B cell (primary cell): ENCODE measurements at regions not wholly inside any gene's neighbourhood (a gene's known extent, or its start where the extent isn't known, plus 50 kb on each side); places are given as distances from the start of the nearest gene placed in this dataset.

ENCODE experiments used
- ATAC-seq: fragments of 200-7000 bp; cut with Tn5 transposase; one replicate; pipeline ENCODE4 v1.10.0; 2021; ENCODE audit warnings: low read depth, mild to moderate bottlenecking, moderate number of reproducible peaks, moderate library complexity
- CTCF ChIA-PET: fragments of 350-600 bp; sonication (Branson Sonifier 250); formaldehyde crosslinking; loops from one replicate; lab custom pipeline; 2021; ENCODE audit warnings: antibody characterized with exemption, inconsistent platforms; lab: Charles Lee
- POLR2A ChIA-PET: fragments of 350-600 bp; sonication (Branson Sonifier 250); formaldehyde crosslinking; loops from one replicate; lab custom pipeline; 2021; ENCODE audit warnings: antibody characterized with exemption; lab: Charles Lee
- DNase-seq: peaks from one replicate; pipeline ENCODE4 v3.0.0; 2013
- H2AFZ ChIP-seq: 2 replicates; pipeline ENCODE4 v1.6.1; 2012; ENCODE audit warnings: mild to moderate bottlenecking, low read depth, low read length; ENCODE audit not compliant: insufficient read depth, poor library complexity, severe bottlenecking
- H3K27ac ChIP-seq, 2 donors: 1 replicate in 1 of 2; 2 replicates in 1 of 2; pipeline ENCODE4 v1.5.1; 2012 to 2013; ENCODE audit warnings: low read length in 2 of 2, mild to moderate bottlenecking in 2 of 2, moderate library complexity in 1 of 2
- H3K27me3 ChIP-seq, 4 experiments: fragments of 200-600 bp in 1 of 4; sonication (generic) in 1 of 4; replicated peaks in 1 of 4; 1 replicate in 2 of 4; 2 replicates in 2 of 4; pipeline versions ENCODE4 v1.6.1 to v1.7.0; 2013 to 2016; ENCODE audit warnings: low read length in 3 of 4, mild to moderate bottlenecking in 2 of 4, mixed read lengths in 1 of 4, moderate library complexity in 1 of 4; ENCODE audit not compliant: insufficient read depth in 4 of 4, control insufficient read depth in 3 of 4; ENCODE audit errors: control extremely low read depth in 1 of 4
- H3K36me3 ChIP-seq, 2 experiments: replicated peaks in 1 of 2; 1 replicate in 1 of 2; 2 replicates in 1 of 2; pipeline versions ENCODE4 v1.6.1 to v1.7.1; 2013; ENCODE audit warnings: low read length in 1 of 2; ENCODE audit not compliant: insufficient read depth in 2 of 2, control insufficient read depth in 1 of 2; ENCODE audit errors: control extremely low read depth in 1 of 2, extremely low read depth in 1 of 2
- H3K4me1 ChIP-seq, 2 donors: fragments of 200-600 bp in 1 of 2; sonication (generic) in 1 of 2; 1 replicate in 1 of 2; 2 replicates in 1 of 2; pipeline versions ENCODE4 v1.5.1 to v1.6.1; 2013 to 2017; ENCODE audit warnings: low read length in 2 of 2; ENCODE audit not compliant: control insufficient read depth in 2 of 2, insufficient read depth in 2 of 2
- H3K4me2 ChIP-seq: replicated peaks from 2 replicates; pipeline ENCODE3; 2012; ENCODE audit warnings: mild to moderate bottlenecking, low read depth, low read length; ENCODE audit not compliant: poor library complexity, severe bottlenecking
- H3K4me3 ChIP-seq, 5 experiments: fragments of 200-600 bp in 1 of 5; sonication (generic) in 1 of 5; 1 replicate in 3 of 5; 2 replicates in 2 of 5; pipeline versions ENCODE4 v1.5.1 to v1.7.0; 2011 to 2016; ENCODE audit warnings: low read length in 4 of 5, mild to moderate bottlenecking in 4 of 5, low read depth in 2 of 5, control low read depth in 1 of 5, moderate library complexity in 1 of 5; ENCODE audit not compliant: insufficient read depth in 1 of 5; ENCODE audit errors: control extremely low read depth in 1 of 5, extremely low read depth in 1 of 5
- H3K79me2 ChIP-seq: fragments of 200-600 bp; sonication (generic); one replicate; pipeline ENCODE4 v1.6.0; 2016; ENCODE audit warnings: low read length; ENCODE audit not compliant: control insufficient read depth, insufficient read depth
- H3K9ac ChIP-seq: fragments of 200-600 bp; sonication (generic); 2 replicates; pipeline ENCODE4 v1.6.1; 2017; ENCODE audit warnings: mild to moderate bottlenecking, low read length, moderate library complexity
- H3K9me3 ChIP-seq, 3 donors: one replicate each; pipeline versions ENCODE4 v1.6.1 to v1.7.1; 2013; ENCODE audit warnings: low read length in 2 of 3; ENCODE audit not compliant: control insufficient read depth in 2 of 3, insufficient read depth in 1 of 3; ENCODE audit errors: control extremely low read depth in 1 of 3
- H4K20me1 ChIP-seq: 2 replicates; pipeline ENCODE4 v1.6.0; 2012; ENCODE audit warnings: mild to moderate bottlenecking, low read length; ENCODE audit not compliant: insufficient read depth, control insufficient read depth, poor library complexity, severe bottlenecking
- H3K27ac Mint-ChIP-seq: one replicate; pipeline ENCODE4 v1.8.0; 2021; ENCODE audit warnings: mixed read lengths
- H3K27me3 Mint-ChIP-seq: one replicate; pipeline ENCODE4 v1.8.0; 2021; ENCODE audit warnings: mixed read lengths
- H3K4me1 Mint-ChIP-seq: one replicate; pipeline ENCODE4 v1.8.0; 2021; ENCODE audit warnings: mixed read lengths
- H3K4me3 Mint-ChIP-seq: one replicate; pipeline ENCODE4 v1.8.0; 2021; ENCODE audit warnings: mixed read lengths
- H3K9me3 Mint-ChIP-seq: one replicate; pipeline ENCODE4 v1.8.0; 2022; ENCODE audit warnings: mixed read lengths; ENCODE audit not compliant: insufficient read depth
- EZH2 ChIP-seq: IDR thresholded peaks from 2 replicates; pipeline ENCODE4 v1.6.1; 2012; ENCODE audit warnings: borderline replicate concordance, low read depth, mild to moderate bottlenecking, moderate library complexity, low read length; ENCODE audit not compliant: insufficient read depth, poor library complexity, severe bottlenecking
- WGBS: methylation state at CpG from one replicate; pipeline ENCODE4 v1.1.5; 2013; ENCODE audit warnings: missing lambda C conversion rate; ENCODE audit not compliant: insufficient coverage; 5-methylcytosine and 5-hydroxymethylcytosine counted together
- intact Hi-C: fragments of 100-400 bp; cut with micrococcal nuclease; formaldehyde crosslinking; loops from one replicate; pipeline ENCODE4 v1.10.0; 2022
- TF ChIP-seq, protein P1 (sequence below): fragments of 200-600 bp; IDR thresholded peaks from one replicate; pipeline ENCODE4 v1.8.0; 2022; ENCODE audit warnings: antibody characterized with exemption, mild to moderate bottlenecking

DNA sequence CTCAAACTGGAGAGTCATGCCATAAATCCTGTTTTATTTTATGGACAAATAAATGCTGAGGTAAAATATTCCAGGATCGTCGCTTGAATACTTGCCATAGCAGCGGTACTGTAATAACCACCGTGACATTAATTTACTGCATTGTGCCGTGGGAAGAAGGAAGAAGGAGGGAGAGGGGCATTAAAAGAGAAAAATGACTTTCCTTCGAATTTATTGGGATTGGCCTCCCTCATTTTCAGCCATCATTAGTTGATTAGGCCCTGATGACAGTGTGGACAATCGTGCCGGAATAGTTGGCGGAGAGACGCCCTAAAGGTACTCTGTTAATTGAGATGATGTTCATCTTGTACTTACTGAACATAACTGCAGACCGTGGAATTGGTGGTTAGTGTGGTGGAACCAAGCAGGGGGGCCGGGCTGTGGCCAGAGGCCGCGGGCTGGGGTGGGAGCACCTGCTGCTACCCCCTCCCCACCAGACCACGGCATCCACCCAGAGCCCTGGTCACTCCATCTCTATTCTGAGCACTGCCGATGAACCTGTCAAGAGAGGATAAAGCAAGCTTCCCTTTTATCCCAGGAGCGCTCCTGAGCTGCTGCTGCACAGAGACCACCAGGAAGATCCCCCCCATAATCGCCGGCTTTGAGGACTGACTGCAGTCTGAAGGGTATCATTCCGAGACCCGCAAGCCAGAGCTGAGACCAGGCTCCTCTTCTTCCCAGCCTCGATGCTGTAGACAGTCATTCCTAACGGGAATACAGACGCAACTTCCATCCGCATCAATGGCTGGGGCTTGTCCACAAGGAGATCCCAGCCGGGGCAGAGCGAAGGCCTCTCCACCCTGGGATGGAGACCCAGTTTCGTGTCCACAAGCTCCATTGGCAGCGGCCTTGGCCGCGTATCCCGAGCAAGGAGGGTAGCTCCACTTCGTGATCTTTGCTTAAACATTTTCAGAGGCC lies 168.3 kb upstream of the TSHZ3 start:
- no peak for DNase-seq
- 94% methylated on average over 21 of the region's 33 CpGs for WGBS

More for the DNA sequence above, 168.3 kb upstream of the TSHZ3 start:
- Histone ChIP-seq H3K79me2 (no peaks in the 10 kb centered on the region), H3K9ac (no peak overlapping the region), H3K27me3 (no peaks in the 10 kb centered on the region), H3K4me1 (no peaks in the 10 kb centered on the region), H3K36me3 (no peaks in the 10 kb centered on the region), H3K9me3 (peaks cover 0 to 33% (median 4%) of the 10 kb centered on the region in 3 donors), H2AFZ (no peak overlapping the region), H3K27ac (no peak overlapping the region), H3K4me2 (no peak overlapping the region), H4K20me1 (no peaks in the 10 kb centered on the region), H3K4me3 (no peak overlapping the region)
- Mint-ChIP-seq H3K4me3 (no peak overlapping the region), H3K27me3 (no peaks in the 10 kb centered on the region), H3K27ac (no peak overlapping the region), H3K9me3 (peaks cover 17% of the 10 kb centered on the region), H3K4me1 (no peaks in the 10 kb centered on the region)
- ChIA-PET CTCF (no interaction called here), POLR2A (no interaction called here)
- TF ChIP-seq EZH2 = no peak
- TF ChIP-seq, protein P1, sequence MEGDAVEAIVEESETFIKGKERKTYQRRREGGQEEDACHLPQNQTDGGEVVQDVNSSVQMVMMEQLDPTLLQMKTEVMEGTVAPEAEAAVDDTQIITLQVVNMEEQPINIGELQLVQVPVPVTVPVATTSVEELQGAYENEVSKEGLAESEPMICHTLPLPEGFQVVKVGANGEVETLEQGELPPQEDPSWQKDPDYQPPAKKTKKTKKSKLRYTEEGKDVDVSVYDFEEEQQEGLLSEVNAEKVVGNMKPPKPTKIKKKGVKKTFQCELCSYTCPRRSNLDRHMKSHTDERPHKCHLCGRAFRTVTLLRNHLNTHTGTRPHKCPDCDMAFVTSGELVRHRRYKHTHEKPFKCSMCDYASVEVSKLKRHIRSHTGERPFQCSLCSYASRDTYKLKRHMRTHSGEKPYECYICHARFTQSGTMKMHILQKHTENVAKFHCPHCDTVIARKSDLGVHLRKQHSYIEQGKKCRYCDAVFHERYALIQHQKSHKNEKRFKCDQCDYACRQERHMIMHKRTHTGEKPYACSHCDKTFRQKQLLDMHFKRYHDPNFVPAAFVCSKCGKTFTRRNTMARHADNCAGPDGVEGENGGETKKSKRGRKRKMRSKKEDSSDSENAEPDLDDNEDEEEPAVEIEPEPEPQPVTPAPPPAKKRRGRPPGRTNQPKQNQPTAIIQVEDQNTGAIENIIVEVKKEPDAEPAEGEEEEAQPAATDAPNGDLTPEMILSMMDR = no peak
- intact Hi-C loops = no loop called here
- ATAC-seq = no peak
